DMS 273 (cell line): ENCODE measurements at regions not wholly inside any gene's neighbourhood (a gene's known extent, or its start where the extent isn't known, plus 50 kb on each side); places are given as distances from the start of the nearest gene placed in this dataset.
"Not testable (repeated sequence)": the region's sequence is repeated elsewhere in the genome, so short reads cannot be mapped to it uniquely, and the experiment has no call there.

Source experiments
- DNase-seq: peaks from one replicate; lab custom pipeline; 2025; ENCODE audit not compliant: unreplicated experiment; lab: John Stamatoyannopoulos, UW

GRCh38 chr3:59372346-59372745, 322.5 kb upstream of the CFAP20DC start:
- DNase-seq, result no peak

GRCh38 chr3:59368900-59369675, 319.3 kb upstream of the CFAP20DC start:
- DNase-seq, result no peak

DNA sequence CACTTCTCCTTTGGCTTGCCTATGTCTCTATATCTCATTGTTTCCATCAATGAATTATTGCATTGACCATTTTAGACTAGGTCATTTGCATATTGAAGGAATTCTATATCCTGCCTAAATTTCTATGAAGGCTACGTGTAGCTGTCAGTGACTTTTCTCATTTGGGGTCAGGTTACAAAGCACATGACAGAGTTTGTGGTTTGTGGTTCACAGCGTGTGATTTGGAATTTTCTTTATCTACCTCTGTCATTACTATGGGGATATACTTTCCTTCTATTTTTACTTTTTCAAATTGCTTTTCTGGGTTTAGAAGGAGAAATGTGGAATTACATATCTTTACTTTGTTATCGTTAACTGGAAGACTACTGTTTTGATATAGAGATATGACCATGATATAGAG, 317.3 kb upstream of the CFAP20DC start:
- DNase-seq, result peak; percentile 0

GRCh38 chr3:59366218-59366617, 316.4 kb upstream of the CFAP20DC start:
- DNase-seq, result no peak

- DNase-seq, result no peak
Measured at GRCh38 chr3:59364496-59364895, 314.7 kb upstream of the CFAP20DC start.

DNA sequence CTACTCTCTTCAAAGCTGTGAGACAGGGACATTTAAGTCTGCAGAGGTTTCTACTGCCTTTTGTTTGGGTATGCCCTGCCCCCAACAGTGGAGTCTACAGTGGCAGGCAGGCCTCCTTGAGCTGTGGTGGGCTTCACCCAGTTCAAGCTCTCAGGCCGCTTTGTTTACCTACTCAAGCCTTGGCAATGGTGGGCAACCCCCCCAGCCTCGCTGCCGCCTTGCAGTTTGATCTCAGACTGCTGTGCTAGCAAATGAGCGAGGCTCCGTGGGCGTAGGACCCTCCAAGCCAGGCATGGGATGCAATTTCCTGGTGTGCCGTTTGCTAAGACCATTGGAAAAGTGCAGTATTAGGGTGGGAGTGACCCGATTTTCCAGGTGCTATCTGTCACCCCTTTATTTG, 310.5 kb upstream of the CFAP20DC start:
- DNase-seq, result not testable (repeated sequence)

- DNase-seq, result peak; percentile 77
Measured at GRCh38 chr3:59341459-59341858, 291.6 kb upstream of the CFAP20DC start.

DNA sequence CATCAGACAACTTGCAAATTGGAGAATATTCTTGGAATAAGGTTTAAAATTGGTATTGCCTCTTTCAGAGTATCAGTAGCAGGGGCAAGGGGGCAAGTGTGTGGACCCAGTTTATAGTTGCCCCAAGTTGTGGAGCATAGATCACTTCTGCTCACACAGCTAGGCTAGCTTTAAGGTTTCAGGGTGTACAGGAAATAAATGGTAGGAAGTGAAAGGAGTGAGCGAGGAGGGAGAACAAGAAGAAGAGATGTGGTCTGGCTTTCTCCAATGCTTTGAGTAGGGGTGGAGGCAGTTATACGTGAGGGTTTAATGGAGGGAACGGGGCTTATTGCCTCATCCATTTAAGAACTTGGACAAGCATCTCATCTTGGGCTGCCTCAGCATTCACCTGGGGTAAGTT, 290.0 kb upstream of the CFAP20DC start:
- no peak for DNase-seq

DNA sequence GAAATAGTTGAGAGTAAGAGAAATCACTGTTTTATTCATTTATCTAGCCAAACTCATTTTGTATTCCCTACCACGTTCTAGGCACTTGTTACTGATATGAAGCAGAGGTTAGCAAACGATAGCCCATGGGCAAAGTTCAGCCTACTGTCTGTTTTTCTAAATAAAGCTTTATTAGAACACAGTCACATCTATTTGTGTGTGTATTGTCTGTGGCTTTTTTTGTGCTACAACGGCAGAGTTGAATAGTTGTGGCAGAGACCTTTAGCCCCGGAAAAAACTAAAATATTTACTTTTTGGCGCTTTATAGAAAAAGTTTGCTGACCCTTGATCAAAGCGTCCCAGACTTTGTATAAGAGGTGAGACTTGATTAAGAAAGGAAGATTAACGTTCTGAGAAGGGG, 289.1 kb upstream of the CFAP20DC start:
- no peak for DNase-seq

GRCh38 chr3:59335338-59335737, 285.5 kb upstream of the CFAP20DC start:
- no peak for DNase-seq

DNA sequence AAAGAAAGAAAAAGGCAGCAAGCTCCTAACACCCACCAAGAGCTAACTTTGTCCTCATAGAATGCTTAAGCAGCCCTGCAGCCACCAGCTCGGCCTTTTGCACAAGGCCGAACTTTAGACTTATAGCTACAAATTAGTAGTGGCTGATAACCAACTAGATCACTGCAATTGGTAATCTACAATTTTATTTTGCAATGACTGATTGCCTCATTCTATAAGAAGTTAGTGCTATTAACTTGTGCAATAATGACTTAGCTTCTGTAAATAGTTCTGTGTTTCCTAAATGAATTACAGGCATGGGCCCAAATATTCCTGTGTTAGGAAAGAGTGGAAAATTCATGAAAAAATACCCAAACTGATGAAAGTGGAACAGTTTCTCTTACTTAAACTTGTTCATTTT, 284.8 kb upstream of the CFAP20DC start:
- DNase-seq, result no peak

DNA sequence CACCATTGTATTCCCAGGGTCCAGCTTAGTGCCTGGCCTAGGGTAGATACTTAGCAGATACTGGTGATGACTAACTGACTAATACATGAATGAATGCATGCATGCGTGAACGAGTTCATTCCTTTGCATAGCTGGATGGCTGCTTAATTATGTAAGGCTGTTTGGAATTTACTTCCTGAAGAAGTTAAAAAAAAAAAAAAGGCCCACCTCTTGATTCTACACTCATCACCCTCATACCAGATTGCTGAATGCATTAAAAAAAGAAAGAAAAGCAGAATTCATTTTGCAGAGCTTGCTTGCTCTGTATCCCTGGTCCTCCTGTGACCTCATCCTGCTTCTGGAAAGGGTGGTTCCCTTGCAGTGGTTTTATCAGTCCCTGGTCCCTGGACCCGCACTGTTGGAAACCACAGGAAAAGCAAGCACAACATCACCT, 277.6 kb upstream of the CFAP20DC start:
- DNase-seq, result no peak

DNA sequence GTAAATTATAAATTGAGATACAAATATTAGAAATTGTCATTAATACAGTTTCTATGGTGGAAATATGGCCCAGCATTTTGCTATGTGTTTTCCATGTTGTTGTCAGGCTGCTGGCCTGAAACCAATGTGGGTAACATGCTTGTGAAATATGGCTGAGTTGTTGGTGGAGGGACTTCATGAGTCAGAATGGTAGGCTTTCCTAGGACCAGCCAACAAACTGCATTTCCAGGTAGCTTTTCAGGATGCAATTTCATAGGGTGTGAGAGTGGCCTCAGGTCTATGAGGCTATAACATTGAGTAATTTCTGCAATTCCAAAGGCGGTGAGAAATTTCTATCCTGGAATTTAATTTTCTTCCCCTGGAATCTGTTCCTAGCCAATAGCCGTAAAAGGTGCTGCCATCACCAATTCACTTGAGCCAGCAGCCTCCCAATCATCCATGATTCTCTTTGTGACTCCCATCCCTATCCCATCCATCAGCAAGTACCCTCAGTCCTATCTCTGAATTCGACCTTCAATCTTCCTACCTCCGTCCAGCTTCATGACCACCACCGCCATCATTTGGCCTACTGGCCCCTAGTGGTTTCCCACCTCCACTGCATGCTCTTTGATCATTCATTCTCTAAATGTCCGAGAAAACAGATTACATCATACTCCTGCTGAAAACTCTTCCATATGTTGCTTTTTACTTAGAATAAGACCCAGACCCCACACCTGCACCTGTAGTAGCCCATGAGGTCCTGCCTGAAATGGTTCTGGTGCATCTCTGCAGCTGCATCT, 276.6 kb upstream of the CFAP20DC start:
- DNase-seq, result no peak

- no peak for DNase-seq
Measured at GRCh38 chr3:59321881-59322540, 272.2 kb upstream of the CFAP20DC start.

- no peak for DNase-seq
Measured at GRCh38 chr3:59320080-59320479, 270.3 kb upstream of the CFAP20DC start.

DNA sequence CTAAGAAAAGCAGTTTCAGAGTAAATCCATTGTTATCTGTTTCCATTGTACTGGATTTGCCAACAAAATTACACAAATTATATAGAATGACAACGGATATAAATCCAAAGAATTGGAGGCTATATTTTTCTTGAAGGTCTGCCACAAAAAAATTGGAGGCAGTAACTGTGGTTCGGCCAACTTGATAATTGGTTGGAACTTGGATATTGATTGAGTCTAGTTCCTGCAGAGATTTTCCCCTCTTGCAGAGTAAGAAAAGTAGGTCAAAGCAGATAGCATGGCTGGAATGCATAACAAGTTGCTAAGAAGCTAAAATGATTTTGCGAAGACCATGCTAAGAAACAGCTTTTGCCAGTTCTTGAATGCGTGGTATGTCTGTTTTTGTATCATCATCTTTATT, 269.6 kb upstream of the CFAP20DC start:
- DNase-seq, result no peak

DNA sequence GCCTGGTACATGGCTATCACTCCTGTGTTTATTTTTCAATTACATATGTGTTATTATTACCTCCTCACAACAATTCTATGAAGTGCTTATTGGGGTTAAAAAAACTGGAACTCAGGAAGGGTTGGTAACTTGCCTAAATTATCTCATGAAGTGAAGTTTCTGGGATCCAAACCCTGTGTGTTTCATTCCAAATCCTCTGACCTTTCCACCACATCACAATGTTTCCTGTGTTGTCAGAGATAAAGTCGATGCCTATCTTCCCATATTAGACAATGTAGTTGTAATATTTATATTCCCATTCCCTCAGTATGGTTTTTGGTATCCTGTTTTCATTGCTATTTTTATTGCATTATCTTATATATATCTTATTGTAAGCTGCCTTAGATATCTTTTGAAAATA, 269.1 kb upstream of the CFAP20DC start:
- DNase-seq, result no peak

- no peak for DNase-seq
Measured at GRCh38 chr3:59317386-59317785, 267.6 kb upstream of the CFAP20DC start.

DNA sequence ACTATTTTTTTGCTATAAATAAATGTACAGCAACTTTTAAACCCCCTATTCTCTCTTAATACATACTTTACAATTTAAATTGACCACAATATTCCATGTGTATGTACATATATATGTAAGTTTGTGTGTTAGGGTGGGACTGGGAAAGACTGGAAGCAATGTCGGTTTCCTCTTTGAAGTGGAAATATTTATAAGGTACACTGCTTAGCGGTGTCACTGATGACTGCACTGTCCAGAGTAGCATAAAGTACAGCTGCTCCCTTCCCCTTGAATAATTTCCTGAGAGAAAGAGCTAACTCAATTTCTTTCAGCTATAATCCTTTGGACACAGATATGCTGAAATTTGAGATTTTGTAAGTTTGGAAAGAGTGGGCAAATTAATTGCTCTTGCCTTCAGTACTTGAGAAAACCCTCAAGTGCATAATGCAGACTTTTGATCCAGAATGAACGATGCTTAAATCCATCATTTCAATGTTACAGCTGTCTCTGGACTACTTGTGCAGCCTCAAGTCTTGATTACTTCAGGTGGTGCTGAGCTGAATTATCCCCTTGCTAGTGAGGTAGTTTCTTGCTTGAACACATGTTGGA, 267.0 kb upstream of the CFAP20DC start:
- DNase-seq, result no peak

GRCh38 chr3:59313365-59313764, 263.5 kb upstream of the CFAP20DC start:
- DNase-seq, result peak; percentile 70

DNA sequence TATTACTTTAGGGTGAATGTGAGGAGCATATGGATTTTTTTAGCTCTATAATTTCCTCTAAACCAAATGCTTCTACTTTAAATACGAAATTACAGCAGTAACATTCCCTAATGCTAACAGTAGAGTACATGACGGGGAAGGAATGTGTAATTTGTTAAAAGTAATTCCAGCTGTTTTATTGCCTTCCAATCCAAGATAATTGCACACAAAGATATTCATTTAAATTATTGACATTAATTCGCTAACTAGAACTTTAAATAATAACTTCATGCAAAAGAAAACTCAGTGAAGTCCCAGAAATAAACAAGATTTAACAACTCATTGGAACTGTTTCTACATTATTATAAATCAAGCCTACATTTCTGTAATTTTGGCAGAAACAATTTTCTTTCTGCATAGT, 261.4 kb upstream of the CFAP20DC start:
- DNase-seq, result no peak

DNA sequence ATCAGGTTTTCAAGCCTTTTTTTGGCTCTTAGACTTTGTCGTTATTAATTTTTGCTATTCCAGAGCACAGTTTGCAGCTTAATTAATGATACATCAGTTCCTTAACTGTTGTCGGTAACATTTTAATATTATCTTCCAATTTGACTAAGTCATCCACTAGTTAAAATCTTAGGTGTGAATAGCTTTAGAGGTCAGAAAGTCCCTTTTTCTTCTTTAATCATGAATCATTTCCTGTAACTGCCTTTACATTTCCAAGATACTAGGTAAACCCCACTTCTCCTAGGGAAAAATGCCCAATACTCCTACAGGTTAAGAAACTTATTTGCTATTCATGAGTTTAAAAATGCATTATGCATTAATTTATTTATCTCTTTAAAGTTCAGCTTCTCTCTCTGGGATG, 260.9 kb upstream of the CFAP20DC start:
- no peak for DNase-seq
